Kidney (tissue), 13 donors: ENCODE measurements at regions not wholly inside any gene's neighbourhood (a gene's known extent, or its start where the extent isn't known, plus 50 kb on each side); places are given as distances from the start of the nearest gene placed in this dataset.

ENCODE experiments used
- DNase-seq, 5 donors: peaks; one replicate each; pipeline ENCODE4 v3.0.0-alpha.2; 2013 to 2020
- FAIRE-seq: peaks from 2 replicates; lab custom pipeline; 2012; peaks lifted over from hg19 to GRCh38; lab: Jason Lieb, UNC
- H3K27ac ChIP-seq, 2 donors: one replicate each; pipeline ENCODE4 v1.7.0; 2013; ENCODE audit warnings: low read depth in 2 of 2, low read length in 2 of 2, inconsistent platforms in 1 of 2
- H3K27me3 ChIP-seq: one replicate; pipeline ENCODE4 v1.7.1; 2013; ENCODE audit warnings: low read length, inconsistent platforms; ENCODE audit not compliant: control insufficient read depth, insufficient read depth
- H3K36me3 ChIP-seq, 3 donors: one replicate each; pipeline versions ENCODE4 v1.7.0 to v1.7.1; 2013; ENCODE audit warnings: low read length in 3 of 3, control low read depth in 1 of 3, inconsistent platforms in 1 of 3; ENCODE audit not compliant: insufficient read depth in 3 of 3, control insufficient read depth in 2 of 3
- H3K4me1 ChIP-seq, 3 donors: one replicate each; pipeline versions ENCODE4 v1.7.0 to v1.7.1; 2013; ENCODE audit warnings: low read length in 3 of 3, inconsistent platforms in 1 of 3, low read depth in 1 of 3; ENCODE audit not compliant: control insufficient read depth in 2 of 3, insufficient read depth in 2 of 3
- H3K4me3 ChIP-seq, 3 donors: one replicate each; pipeline versions ENCODE4 v1.7.0 to v1.8.1; 2013; ENCODE audit warnings: low read length in 3 of 3, control low read depth in 1 of 3, inconsistent platforms in 1 of 3
- H3K9ac ChIP-seq, 3 donors: one replicate each; pipeline versions ENCODE4 v1.7.0 to v1.7.1; 2013; ENCODE audit warnings: low read length in 3 of 3, control low read depth in 1 of 3, inconsistent platforms in 1 of 3
- H3K9me3 ChIP-seq, 3 donors: one replicate each; pipeline versions ENCODE4 v1.7.0 to v1.7.1; 2013; ENCODE audit warnings: low read length in 3 of 3, control low read depth in 1 of 3, inconsistent platforms in 1 of 3; ENCODE audit not compliant: control insufficient read depth in 2 of 3, insufficient read depth in 1 of 3
- CTCF ChIP-seq: IDR thresholded peaks from 3 replicates; pipeline ENCODE4 v1.5.1; 2012; ENCODE audit warnings: mild to moderate bottlenecking, moderate library complexity, borderline replicate concordance; ENCODE audit not compliant: insufficient read depth; ENCODE audit errors: extremely low read depth
- intact Hi-C: fragments of 100-400 bp; cut with DNase I; formaldehyde crosslinking; loops from one replicate; pipeline ENCODE4 v1.11.1; 2022
- donor health status: control.
- donor health status: control.
- donor health status: control.
- donor health status: control.
- donor health status: control.
- donor health status: DM: yes; HTN: yes; CAD: no.
- donor health status: Normal renal cell carcinoma (clear cell type).

- intact Hi-C loops: no loop called here
- FAIRE-seq (no peak), DNase-seq (no peak)
- TF ChIP-seq CTCF: no peak
- no peaks in the 10 kb centered on the region for H3K4me1 ChIP-seq
- H3K9me3 ChIP-seq: no peaks in the 10 kb centered on the region
- H3K27me3 ChIP-seq: no peaks in the 10 kb centered on the region
- no peak overlapping the region for H3K9ac ChIP-seq
- no peaks in the 10 kb centered on the region for H3K36me3 ChIP-seq
- H3K27ac ChIP-seq: no peak overlapping the region
- no peak overlapping the region for H3K4me3 ChIP-seq
Observed at GRCh38 chr9:26603617-26604016, 289.0 kb downstream of the CAAP1 start.

GRCh38 chr9:26597542-26598149, 295.0 kb downstream of the CAAP1 start:
- intact Hi-C loops: no loop called here

GRCh38 chr9:26579056-26579455, 313.5 kb downstream of the CAAP1 start:
- Histone ChIP-seq H3K9ac (no peak overlapping the region), H3K36me3 (no peaks in the 10 kb centered on the region), H3K27ac (no peak overlapping the region), H3K4me3 (no peak overlapping the region), H3K4me1 (no peaks in the 10 kb centered on the region), H3K9me3 (no peaks in the 10 kb centered on the region), H3K27me3 (no peaks in the 10 kb centered on the region)
- intact Hi-C loops: no loop called here
- DNase-seq: no peak
- TF ChIP-seq CTCF: no peak
- FAIRE-seq: no peak

More at GRCh38 chr9:26597542-26598149, 295.0 kb downstream of the CAAP1 start:
- H3K27ac ChIP-seq: no peak overlapping the region
- no peaks in the 10 kb centered on the region for H3K36me3 ChIP-seq
- FAIRE-seq: no peak
- no peak for DNase-seq
- no peak overlapping the region for H3K4me3 ChIP-seq
- no peaks in the 10 kb centered on the region for H3K9me3 ChIP-seq
- no peak for TF ChIP-seq CTCF
- no peaks in the 10 kb centered on the region for H3K27me3 ChIP-seq
- H3K4me1 ChIP-seq: no peaks in the 10 kb centered on the region
- H3K9ac ChIP-seq: no peak overlapping the region

GRCh38 chr9:26574898-26575440, 317.6 kb downstream of the CAAP1 start:
- FAIRE-seq (no peak), DNase-seq (no peak)
- H3K4me3 ChIP-seq: no peak overlapping the region
- H3K4me1 ChIP-seq: no peaks in the 10 kb centered on the region
- intact Hi-C loops: no loop called here
- no peaks in the 10 kb centered on the region for H3K27me3 ChIP-seq
- TF ChIP-seq CTCF: no peak
- no peak overlapping the region for H3K27ac ChIP-seq
- no peak overlapping the region for H3K9ac ChIP-seq
- H3K36me3 ChIP-seq: no peaks in the 10 kb centered on the region
- no peaks in the 10 kb centered on the region for H3K9me3 ChIP-seq
